SU-DHL-6 (cell line): ENCODE measurements at regions not wholly inside any gene's neighbourhood (a gene's known extent, or its start where the extent isn't known, plus 50 kb on each side); places are given as distances from the start of the nearest gene placed in this dataset.

Experiments
- H2AFZ ChIP-seq: fragments of 200-600 bp; sonication (generic); 2 replicates; pipeline ENCODE4 v1.6.1; 2014; ENCODE audit warnings: low read depth, mild to moderate bottlenecking, moderate library complexity, mixed read lengths, antibody characterized with exemption, low read length; ENCODE audit not compliant: severe bottlenecking
- H3F3A ChIP-seq: fragments of 200-600 bp; shearing (Covaris generic); 2 replicates; pipeline ENCODE4 v1.6.0; 2016; ENCODE audit warnings: antibody characterized with exemption, mild to moderate bottlenecking; ENCODE audit not compliant: insufficient read depth
- H3K27ac ChIP-seq: fragments of 200-600 bp; sonication (generic); 2 replicates; pipeline ENCODE4 v1.5.1; 2016; ENCODE audit warnings: low read depth, mild to moderate bottlenecking, low read length, moderate library complexity, mixed read lengths
- H3K27me3 ChIP-seq: fragments of 200-600 bp; sonication (generic), shearing (Covaris generic); 2 replicates; pipeline ENCODE4 v1.6.0; 2014; ENCODE audit warnings: mild to moderate bottlenecking, low read length
- H3K36me3 ChIP-seq: fragments of 200-600 bp; sonication (generic); 2 replicates; pipeline ENCODE4 v1.6.1; 2014; ENCODE audit warnings: mild to moderate bottlenecking, low read length, mixed read lengths
- H3K4me2 ChIP-seq: fragments of 300-600, 200-600 bp; shearing (Covaris generic), sonication (generic); 2 replicates; pipeline ENCODE4 v1.6.0; 2014; ENCODE audit warnings: low read length, low read depth, mild to moderate bottlenecking; ENCODE audit not compliant: poor library complexity, severe bottlenecking
- H3K4me3 ChIP-seq: fragments of 200-600 bp; sonication (generic); 2 replicates; pipeline ENCODE4 v1.5.1; 2014; ENCODE audit warnings: antibody characterized with exemption, low read length, mild to moderate bottlenecking, mixed read lengths; ENCODE audit not compliant: insufficient read depth, poor library complexity, severe bottlenecking
- H3K79me2 ChIP-seq: fragments of 200-600 bp; sonication (generic); 2 replicates; pipeline ENCODE4 v1.6.1; 2014; ENCODE audit warnings: mild to moderate bottlenecking, low read length, moderate library complexity; ENCODE audit not compliant: insufficient read depth
- H3K9ac ChIP-seq: fragments of 200-600 bp; sonication (generic); 2 replicates; pipeline ENCODE4 v1.7.0; 2014; ENCODE audit warnings: mild to moderate bottlenecking, low read length
- H3K9me2 ChIP-seq: fragments of 200-600 bp; sonication (generic); replicated peaks from 2 replicates; pipeline ENCODE4 v1.6.1; 2014; ENCODE audit warnings: low read length; ENCODE audit not compliant: insufficient read depth
- H3K9me3 ChIP-seq: fragments of 200-600 bp; sonication (generic); 2 replicates; pipeline ENCODE4 v1.6.1; 2014; ENCODE audit warnings: low read length, mixed read lengths; ENCODE audit not compliant: insufficient read depth
- H4K20me1 ChIP-seq: fragments of 200-600 bp; sonication (generic); 2 replicates; pipeline ENCODE4 v1.6.1; 2014; ENCODE audit warnings: low read depth, mild to moderate bottlenecking, antibody characterized with exemption, low read length, moderate library complexity, mixed read lengths
- CTCF ChIP-seq: fragments of 200-600 bp; sonication (generic); IDR thresholded peaks from one replicate; pipeline ENCODE4 v1.5.1; 2017; ENCODE audit warnings: antibody characterized with exemption, mild to moderate bottlenecking, low read length, moderate library complexity; ENCODE audit not compliant: insufficient read depth, poor library complexity, severe bottlenecking
- EZH2phosphoT487 ChIP-seq: fragments of 200-600 bp; sonication (generic), shearing (Covaris generic); conservative IDR thresholded peaks from 2 replicates; pipeline ENCODE4 v1.6.1; 2018; ENCODE audit warnings: mild to moderate bottlenecking, antibody characterized with exemption, low read length, moderate library complexity, mixed read lengths

- Histone ChIP-seq H3K27me3 (no peaks in the 10 kb centered on the region), H3K79me2 (no peaks in the 10 kb centered on the region), H3K9me3 (0 out of 2 replicates have a peak, but pooled peaks cover 3% of the 10 kb centered on the region), H3K36me3 (no peaks in the 10 kb centered on the region), H4K20me1 (no peaks in the 10 kb centered on the region), H3K4me2 (no peak overlapping the region), H3K9me2 (no peaks in the 10 kb centered on the region), H3K4me3 (no peak overlapping the region), H2AFZ (no peak overlapping the region), H3K9ac (no peak overlapping the region), H3F3A (no peaks in the 10 kb centered on the region), H3K27ac (no peak overlapping the region)
- TF ChIP-seq EZH2phosphoT487 (no peak), CTCF (no peak)
Observed at GRCh38 chr13:54216221-54216620, 1187.6 kb downstream of the OLFM4 start.

GRCh38 chr13:54226876-54227275 lies 1198.3 kb downstream of the OLFM4 start:
- TF ChIP-seq EZH2phosphoT487 (no peak), CTCF (no peak)
- no peaks in the 10 kb centered on the region for H4K20me1 ChIP-seq

GRCh38 chr13:54232700-54233099 lies 1204.1 kb downstream of the OLFM4 start:
- Histone ChIP-seq H2AFZ (no peak overlapping the region), H4K20me1 (no peaks in the 10 kb centered on the region), H3K79me2 (no peaks in the 10 kb centered on the region), H3K27me3 (no peaks in the 10 kb centered on the region), H3K4me3 (no peak overlapping the region), H3K36me3 (no peaks in the 10 kb centered on the region), H3F3A (no peaks in the 10 kb centered on the region), H3K9me2 (no peaks in the 10 kb centered on the region), H3K27ac (no peak overlapping the region), H3K9me3 (no peaks in the 10 kb centered on the region), H3K4me2 (no peak overlapping the region), H3K9ac (no peak overlapping the region)
- TF ChIP-seq CTCF (no peak), EZH2phosphoT487 (no peak)

More at GRCh38 chr13:54226876-54227275, 1198.3 kb downstream of the OLFM4 start:
- no peaks in the 10 kb centered on the region for H3K9me2 ChIP-seq
- no peak overlapping the region for H3K4me3 ChIP-seq
- no peak overlapping the region for H3K27ac ChIP-seq
- H2AFZ ChIP-seq: no peak overlapping the region
- H3K9ac ChIP-seq: no peak overlapping the region
- no peak overlapping the region for H3K4me2 ChIP-seq
- no peaks in the 10 kb centered on the region for H3K79me2 ChIP-seq
- H3K36me3 ChIP-seq: no peaks in the 10 kb centered on the region
- H3K9me3 ChIP-seq: no peaks in the 10 kb centered on the region
- no peaks in the 10 kb centered on the region for H3K27me3 ChIP-seq
- no peaks in the 10 kb centered on the region for H3F3A ChIP-seq
